GM18520 (cell line): ENCODE measurements at regions not wholly inside any gene's neighbourhood (a gene's known extent, or its start where the extent isn't known, plus 50 kb on each side); places are given as distances from the start of the nearest gene placed in this dataset.
"Not testable (repeated sequence)": the region's sequence is repeated elsewhere in the genome, so short reads cannot be mapped to it uniquely, and the experiment has no call there.

Source experiments
- ATAC-seq: cut with Tn5 transposase; IDR thresholded peaks from one replicate; pipeline ENCODE4 v1.9.1; 2021; ENCODE audit not compliant: unreplicated experiment

GRCh38 chrX:45842207-45842925 lies 641.7 kb upstream of the DIPK2B start:
- no peak for ATAC-seq

DNA sequence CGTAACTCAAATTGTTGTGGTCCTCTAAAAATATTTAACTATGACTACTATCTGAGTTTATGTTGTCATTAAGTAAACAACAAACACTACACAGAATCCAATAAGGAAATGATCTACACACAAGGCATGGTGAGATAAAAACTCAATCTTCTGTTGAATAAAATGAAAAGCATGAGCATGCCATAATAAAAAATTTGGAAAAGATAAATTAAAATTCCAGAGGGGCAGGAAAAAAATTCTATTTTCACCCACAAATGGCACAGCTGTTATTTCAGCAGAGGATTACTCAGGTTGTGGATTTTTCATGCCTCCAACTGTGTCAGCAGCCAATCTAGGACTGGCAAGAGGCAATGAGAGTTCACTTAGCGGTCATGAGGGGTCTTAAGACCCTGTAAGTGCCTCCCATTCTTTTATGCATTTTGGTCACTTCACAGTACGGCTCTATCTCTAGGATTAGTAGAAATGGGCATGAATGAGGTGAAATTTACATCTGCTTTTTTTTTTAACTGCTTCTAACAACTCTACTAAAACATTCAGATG lies 639.8 kb upstream of the DIPK2B start:
- no peak for ATAC-seq

DNA sequence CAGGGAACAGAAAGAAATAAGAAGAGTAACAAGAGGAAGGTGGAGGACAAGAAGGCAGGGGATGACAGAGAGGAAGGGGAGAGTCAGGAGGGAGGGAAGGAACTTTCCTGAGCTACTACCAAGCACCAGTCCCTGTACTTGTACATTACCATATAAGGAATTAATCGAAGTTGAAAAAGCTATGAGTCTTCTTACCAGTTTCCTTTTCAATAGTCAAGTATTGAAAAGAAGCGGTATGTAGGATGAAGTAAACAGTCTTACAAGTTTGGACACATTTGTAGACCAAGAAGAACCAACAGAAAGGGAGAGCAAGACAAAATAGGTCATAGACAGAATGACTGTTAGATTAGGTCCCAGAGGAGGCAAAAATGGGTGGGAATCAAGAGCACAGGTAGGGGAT lies 629.7 kb upstream of the DIPK2B start:
- no peak for ATAC-seq

- no peak for ATAC-seq
These were observed 623.8 kb upstream of the DIPK2B start for GRCh38 chrX:45824471-45824870.

- no peak for ATAC-seq
These were observed 622.9 kb upstream of the DIPK2B start for GRCh38 chrX:45823536-45823935.

DNA sequence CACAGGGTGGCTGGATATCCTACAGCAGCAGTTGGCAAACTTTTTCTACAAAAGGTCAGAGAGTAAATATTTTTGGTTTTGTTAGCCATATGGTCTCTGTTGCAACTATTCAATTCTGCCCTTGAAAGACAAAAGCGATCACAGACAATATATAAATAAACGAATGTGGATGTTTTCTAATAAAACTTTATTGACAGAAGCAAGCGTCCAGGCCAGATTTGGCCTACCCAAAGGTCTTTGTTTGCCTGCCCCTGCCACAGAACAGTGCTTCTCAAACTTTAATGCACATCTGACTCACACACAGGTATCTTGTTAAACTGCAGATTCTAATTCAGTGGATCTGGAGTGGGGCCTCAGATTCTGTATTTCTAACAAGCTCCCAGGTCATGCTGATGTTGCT lies 621.4 kb upstream of the DIPK2B start:
- ATAC-seq: no peak

GRCh38 chrX:45818913-45819312 lies 618.2 kb upstream of the DIPK2B start:
- ATAC-seq: no peak

GRCh38 chrX:45815441-45815840 lies 614.8 kb upstream of the DIPK2B start:
- ATAC-seq: no peak

- ATAC-seq: no peak
These were observed 610.6 kb upstream of the DIPK2B start for GRCh38 chrX:45811326-45811725.

DNA sequence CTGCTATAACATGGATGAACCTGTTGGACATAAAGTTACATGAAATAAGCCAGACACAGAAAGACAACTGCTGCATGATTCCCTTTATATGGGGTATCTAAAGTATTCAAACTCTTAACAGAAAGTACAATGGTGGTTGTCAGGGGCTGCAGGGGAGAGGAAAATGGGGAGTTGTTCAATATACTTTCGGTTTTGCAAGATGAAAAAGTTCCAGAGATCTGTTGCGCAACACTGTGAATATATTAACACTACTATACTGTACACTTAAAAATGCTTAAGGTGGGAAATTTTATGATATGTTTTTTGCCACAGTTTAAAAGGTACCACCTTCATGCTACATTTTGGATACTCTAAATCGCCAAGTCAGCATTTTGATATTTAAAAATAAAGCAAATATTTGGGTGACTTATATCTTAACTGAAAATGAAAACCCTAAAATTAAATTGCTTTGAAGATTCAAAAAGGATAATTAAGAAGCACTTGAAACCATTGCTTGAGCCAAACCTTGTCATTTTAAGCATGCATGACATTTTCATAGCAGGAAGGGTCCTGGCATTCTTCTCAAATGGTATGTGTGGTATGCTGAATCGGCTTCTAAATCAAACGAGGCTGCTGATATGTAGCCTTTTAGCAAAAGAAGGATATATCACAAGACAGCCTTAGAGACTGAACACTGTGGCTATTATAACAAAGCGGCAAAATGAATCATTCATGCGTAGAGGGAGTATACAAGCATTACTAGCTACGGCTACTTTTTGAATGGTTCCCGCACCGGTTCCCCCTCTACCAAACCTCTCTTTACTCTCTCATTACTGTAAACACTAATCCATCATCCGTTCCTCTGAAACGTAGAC lies 607.1 kb upstream of the DIPK2B start:
- ATAC-seq: no peak

- peak; percentile 76 for ATAC-seq
These were observed 605.9 kb upstream of the DIPK2B start for GRCh38 chrX:45806410-45807121.

GRCh38 chrX:45804276-45804675 lies 603.6 kb upstream of the DIPK2B start:
- no peak for ATAC-seq

- no peak for ATAC-seq
These were observed 602.8 kb upstream of the DIPK2B start for GRCh38 chrX:45803383-45803921.

DNA sequence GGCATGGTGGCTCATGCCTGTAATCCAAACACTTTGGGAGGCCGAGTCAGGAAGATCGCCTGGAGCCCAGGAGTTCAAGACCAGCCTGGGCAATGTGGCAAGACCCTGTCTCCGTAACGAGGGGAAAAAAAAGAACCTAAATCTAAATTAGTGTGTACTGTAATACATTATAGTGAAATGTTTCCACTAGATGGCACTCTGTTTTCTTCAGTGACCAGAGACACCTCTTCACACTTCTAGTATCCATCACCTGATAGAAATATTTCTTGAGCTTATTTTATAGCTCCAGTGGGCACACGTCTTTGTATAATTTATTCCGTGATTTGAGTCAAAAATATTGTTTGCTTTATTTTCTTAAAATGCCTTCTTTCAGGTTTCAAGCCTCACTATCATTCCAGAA lies 600.9 kb upstream of the DIPK2B start:
- no peak for ATAC-seq

- ATAC-seq: not testable (repeated sequence)
These were observed 600.2 kb upstream of the DIPK2B start for GRCh38 chrX:45800746-45801453.

DNA sequence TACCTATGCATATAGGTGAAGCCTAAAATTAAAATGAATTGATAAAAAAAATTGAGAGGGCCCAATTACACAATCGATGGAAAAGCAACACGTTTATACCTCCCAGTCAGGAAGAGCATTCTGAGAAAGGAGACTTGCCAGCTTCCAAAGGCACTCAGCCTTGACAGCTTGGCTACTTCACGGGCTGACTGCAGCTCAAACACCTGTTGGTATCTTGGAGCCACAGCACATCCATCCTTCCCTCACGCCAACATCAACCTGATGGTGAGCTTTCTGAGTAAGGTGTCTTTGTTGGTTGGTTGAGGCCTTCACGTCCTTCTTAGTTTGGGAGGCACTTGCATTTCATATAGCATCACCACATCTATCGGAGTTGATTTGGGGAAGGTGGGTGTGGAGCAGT lies 598.9 kb upstream of the DIPK2B start:
- no peak for ATAC-seq

GRCh38 chrX:45795546-45795945 lies 594.9 kb upstream of the DIPK2B start:
- no peak for ATAC-seq

GRCh38 chrX:45794995-45795337 lies 594.3 kb upstream of the DIPK2B start:
- ATAC-seq: no peak

GRCh38 chrX:45794323-45794994 lies 593.8 kb upstream of the DIPK2B start:
- ATAC-seq: no peak

- no peak for ATAC-seq
These were observed 588.3 kb upstream of the DIPK2B start for GRCh38 chrX:45788941-45789348.
